ENCODE measurements at regions not wholly inside any gene's neighbourhood (a gene's known extent, or its start where the extent isn't known, plus 50 kb on each side); places are given as distances from the start of the nearest gene placed in this dataset.

DNA sequence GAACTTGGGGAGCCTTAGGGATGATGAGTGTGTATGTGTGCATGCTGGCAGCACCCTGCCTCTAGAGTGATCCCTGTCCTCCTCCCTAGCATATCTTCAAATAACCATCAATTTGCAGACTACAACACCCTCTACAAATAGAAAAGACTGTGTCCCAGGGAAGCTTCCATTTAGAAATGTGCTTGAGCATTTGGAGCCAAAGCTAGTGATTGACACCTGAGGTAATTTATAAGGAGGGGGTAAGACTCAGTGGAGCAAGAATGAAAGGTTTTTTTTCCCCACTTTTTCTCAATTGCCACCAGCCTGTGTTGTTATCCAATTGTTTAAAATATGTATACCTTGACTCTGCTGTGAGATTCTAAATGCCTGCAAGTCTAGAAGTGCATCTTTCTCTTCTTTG lies 286.0 kb upstream of the SLC14A2 start (continued):
- TF ChIP-seq, protein P1, sequence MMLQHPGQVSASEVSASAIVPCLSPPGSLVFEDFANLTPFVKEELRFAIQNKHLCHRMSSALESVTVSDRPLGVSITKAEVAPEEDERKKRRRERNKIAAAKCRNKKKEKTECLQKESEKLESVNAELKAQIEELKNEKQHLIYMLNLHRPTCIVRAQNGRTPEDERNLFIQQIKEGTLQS (IDR thresholded peaks at IDR 0.05), result no peak
- TF ChIP-seq YY1 (IDR thresholded peaks at IDR 0.05; ENCODE audit: extremely low read depth, insufficient replicate concordance, low read depth, low read length) (no peak), CBX3 (IDR thresholded peaks at IDR 0.05; ENCODE audit: low read depth) (no peak), POLR2A (IDR thresholded peaks at IDR 0.05; ENCODE audit: borderline replicate concordance, extremely low read depth, insufficient read depth, insufficient read length) (no peak), JUND (IDR thresholded peaks at IDR 0.05) (no peak)

DNA sequence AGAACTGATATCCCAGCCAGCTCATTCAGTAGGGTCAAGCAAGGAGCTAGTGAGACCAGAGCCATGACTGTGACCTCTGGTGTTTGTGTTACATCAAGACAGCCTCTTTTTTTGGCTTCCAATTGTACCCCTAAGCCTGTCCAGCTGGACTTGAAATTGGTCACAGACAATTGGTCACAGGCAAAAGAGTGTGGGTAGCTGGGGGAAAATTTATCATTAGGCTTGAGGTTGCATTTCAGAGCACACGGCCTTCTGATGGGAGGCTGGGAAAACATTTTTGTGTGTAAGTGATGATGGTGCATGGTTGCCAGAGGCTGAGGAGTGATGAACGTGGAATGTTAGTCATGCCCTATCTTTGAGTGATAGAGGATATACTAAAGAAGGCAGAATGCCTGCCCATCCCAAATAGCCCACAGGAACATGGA lies 285.1 kb upstream of the SLC14A2 start:
- no TSS peak for BruUV-seq (replicated peaks)
- H3K27ac ChIP-seq (ENCODE audit: low read depth, low read length), result no peak overlapping the region

DNA sequence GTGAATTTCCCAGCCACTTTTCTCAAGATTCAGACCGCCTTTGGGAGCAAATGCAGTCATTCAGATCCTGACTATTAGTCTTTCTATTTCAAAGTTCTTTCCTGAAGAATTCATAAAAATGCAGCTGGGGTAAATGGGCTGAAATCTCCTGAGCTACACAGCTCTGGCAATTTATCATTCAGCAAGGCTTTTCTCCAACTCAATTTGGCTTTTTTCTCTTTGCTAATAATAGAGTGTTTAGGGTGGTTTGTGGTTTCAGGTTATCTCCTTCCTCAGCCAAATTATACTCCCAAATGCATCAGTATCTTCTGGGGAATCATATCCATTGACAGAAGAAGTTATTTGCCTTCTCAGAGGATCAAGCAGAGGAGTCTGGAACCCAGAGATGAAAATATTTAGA lies 282.4 kb upstream of the SLC14A2 start:
- Histone ChIP-seq H3K4me1 (ENCODE audit: control insufficient read depth in 1 of 2, insufficient read depth in 2 of 2, low read length in 2 of 2) (no peaks in the 10 kb centered on the region), H3K9me2 (ENCODE audit: insufficient read depth) (no peaks in the 10 kb centered on the region), H2AFZ (ENCODE audit: low read depth, low read length, poor library complexity, severe bottlenecking) (no peak overlapping the region), H3K79me2 (ENCODE audit: insufficient read depth, low read length) (no peaks in the 10 kb centered on the region), H3K9me3 (ENCODE audit: control insufficient read depth in 1 of 2, insufficient read depth in 1 of 2, low read depth in 1 of 2, low read length in 2 of 2) (no peaks in the 10 kb centered on the region), H3K27ac (ENCODE audit: low read depth, low read length) (no peak overlapping the region), H3K36me3 (ENCODE audit: control insufficient read depth in 1 of 2, insufficient read depth in 2 of 2, low read length in 2 of 2) (no peaks in the 10 kb centered on the region), H3K4me3 (replicated peaks in 1 of 2; ENCODE audit: low read depth in 1 of 2, low read length in 2 of 2) (no peak overlapping the region), H3K27me3 (ENCODE audit: insufficient read depth, low read length) (no peaks in the 10 kb centered on the region), H3K4me2 (ENCODE audit: low read length) (no peak overlapping the region), H4K20me1 (ENCODE audit: insufficient read depth) (no peaks in the 10 kb centered on the region), H3K9ac (ENCODE audit: low read length) (no peak overlapping the region)
- intact Hi-C loops (cut with micrococcal nuclease), result no loop called here
- BruUV-seq (replicated peaks), result no TSS peak
- ATAC-seq, result no peak
- CTCF ChIA-PET, result no interaction called here
- RAD21 ChIA-PET (ENCODE audit: low non-redundant PET in 1 of 2, low total read pairs in 2 of 2, uncharacterized antibody in 2 of 2, unreplicated experiment in 2 of 2), result no interaction called here
- DNase-seq (ENCODE audit: low read depth, low spot score), result no peak
- no peak for TF ChIP-seq RAD21 (IDR thresholded peaks at IDR 0.05; ENCODE audit: low read depth)
- TF ChIP-seq YY1 (IDR thresholded peaks at IDR 0.05; ENCODE audit: extremely low read depth, insufficient replicate concordance, low read depth, low read length), result no peak
- POLR2A ChIA-PET, result no interaction called here

More for the DNA sequence above, 285.1 kb upstream of the SLC14A2 start:
- H3K4me1 ChIP-seq (ENCODE audit: control insufficient read depth in 1 of 2, insufficient read depth in 2 of 2, low read length in 2 of 2), result no peaks in the 10 kb centered on the region
- no peaks in the 10 kb centered on the region for H3K36me3 ChIP-seq (ENCODE audit: control insufficient read depth in 1 of 2, insufficient read depth in 2 of 2, low read length in 2 of 2)
- TF ChIP-seq FOSL1 (IDR thresholded peaks at IDR 0.05; ENCODE audit: low read depth) (no peak), ZNF274 (IDR thresholded peaks at IDR 0.05; ENCODE audit: low read depth, low read length) (no peak), CEBPB (IDR thresholded peaks at IDR 0.05; ENCODE audit: low read depth) (no peak), EGR1 (IDR thresholded peaks at IDR 0.05; ENCODE audit: low read depth) (no peak)
- RAD21 ChIA-PET (ENCODE audit: low non-redundant PET in 1 of 2, low total read pairs in 2 of 2, uncharacterized antibody in 2 of 2, unreplicated experiment in 2 of 2), result no interaction called here
- H4K20me1 ChIP-seq (ENCODE audit: insufficient read depth), result no peaks in the 10 kb centered on the region
- no peak overlapping the region for H3K4me3 ChIP-seq (replicated peaks in 1 of 2; ENCODE audit: low read depth in 1 of 2, low read length in 2 of 2)
- CTCF ChIA-PET, result no interaction called here
- no peaks in the 10 kb centered on the region for H3K27me3 ChIP-seq (ENCODE audit: insufficient read depth, low read length)
- H3K9me3 ChIP-seq (ENCODE audit: control insufficient read depth in 1 of 2, insufficient read depth in 1 of 2, low read depth in 1 of 2, low read length in 2 of 2), result no peaks in the 10 kb centered on the region
- H3K79me2 ChIP-seq (ENCODE audit: insufficient read depth, low read length), result no peaks in the 10 kb centered on the region
- H3K9ac ChIP-seq (ENCODE audit: low read length), result no peak overlapping the region
- POLR2A ChIA-PET, result no interaction called here
- intact Hi-C loops (cut with micrococcal nuclease), result no loop called here
- DNase-seq (ENCODE audit: low read depth, low spot score) (no peak), ATAC-seq (no peak)
- H3K4me2 ChIP-seq (ENCODE audit: low read length), result no peak overlapping the region
- H2AFZ ChIP-seq (ENCODE audit: low read depth, low read length, poor library complexity, severe bottlenecking), result no peak overlapping the region
- no peaks in the 10 kb centered on the region for H3K9me2 ChIP-seq (ENCODE audit: insufficient read depth)
